ENCODE measurements at regions not wholly inside any gene's neighbourhood (a gene's known extent, or its start where the extent isn't known, plus 50 kb on each side); places are given as distances from the start of the nearest gene placed in this dataset.

DNA sequence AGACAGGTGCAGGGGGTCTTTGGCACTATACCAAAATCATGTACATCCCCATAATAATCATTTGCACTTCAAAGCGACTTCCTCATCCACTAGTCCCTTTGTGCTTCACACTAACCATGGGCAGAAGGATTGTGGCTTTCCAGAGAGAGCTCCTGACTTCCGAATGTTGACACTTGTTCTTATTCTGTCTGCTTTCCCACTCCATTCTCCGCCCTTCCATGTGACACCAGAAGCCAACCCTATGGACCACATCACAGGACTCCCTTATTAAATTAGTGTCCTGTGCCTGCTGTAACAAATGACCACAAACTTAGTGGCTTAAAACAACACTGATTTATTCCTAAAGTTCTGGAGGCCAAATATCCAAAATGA is 91.6 kb downstream of the CMC2 start:
- Histone ChIP-seq H3K27me3 (ENCODE audit: control insufficient read depth, insufficient read depth, low read length) (no peaks in the 10 kb centered on the region), H3K36me3 (ENCODE audit: control insufficient read depth, insufficient read depth, low read length) (no peaks in the 10 kb centered on the region), H3K4me3 (ENCODE audit: low read depth, low read length) (no peak overlapping the region)
- ChIA-PET POLR2A (no interaction called here), CTCF (no interaction called here)
- TF ChIP-seq, protein P1, sequence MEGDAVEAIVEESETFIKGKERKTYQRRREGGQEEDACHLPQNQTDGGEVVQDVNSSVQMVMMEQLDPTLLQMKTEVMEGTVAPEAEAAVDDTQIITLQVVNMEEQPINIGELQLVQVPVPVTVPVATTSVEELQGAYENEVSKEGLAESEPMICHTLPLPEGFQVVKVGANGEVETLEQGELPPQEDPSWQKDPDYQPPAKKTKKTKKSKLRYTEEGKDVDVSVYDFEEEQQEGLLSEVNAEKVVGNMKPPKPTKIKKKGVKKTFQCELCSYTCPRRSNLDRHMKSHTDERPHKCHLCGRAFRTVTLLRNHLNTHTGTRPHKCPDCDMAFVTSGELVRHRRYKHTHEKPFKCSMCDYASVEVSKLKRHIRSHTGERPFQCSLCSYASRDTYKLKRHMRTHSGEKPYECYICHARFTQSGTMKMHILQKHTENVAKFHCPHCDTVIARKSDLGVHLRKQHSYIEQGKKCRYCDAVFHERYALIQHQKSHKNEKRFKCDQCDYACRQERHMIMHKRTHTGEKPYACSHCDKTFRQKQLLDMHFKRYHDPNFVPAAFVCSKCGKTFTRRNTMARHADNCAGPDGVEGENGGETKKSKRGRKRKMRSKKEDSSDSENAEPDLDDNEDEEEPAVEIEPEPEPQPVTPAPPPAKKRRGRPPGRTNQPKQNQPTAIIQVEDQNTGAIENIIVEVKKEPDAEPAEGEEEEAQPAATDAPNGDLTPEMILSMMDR (IDR thresholded peaks at IDR 0.05; ENCODE audit: insufficient read depth, low read depth, low read length), result no peak
- no peak for DNase-seq (ENCODE audit: low read depth)

DNA sequence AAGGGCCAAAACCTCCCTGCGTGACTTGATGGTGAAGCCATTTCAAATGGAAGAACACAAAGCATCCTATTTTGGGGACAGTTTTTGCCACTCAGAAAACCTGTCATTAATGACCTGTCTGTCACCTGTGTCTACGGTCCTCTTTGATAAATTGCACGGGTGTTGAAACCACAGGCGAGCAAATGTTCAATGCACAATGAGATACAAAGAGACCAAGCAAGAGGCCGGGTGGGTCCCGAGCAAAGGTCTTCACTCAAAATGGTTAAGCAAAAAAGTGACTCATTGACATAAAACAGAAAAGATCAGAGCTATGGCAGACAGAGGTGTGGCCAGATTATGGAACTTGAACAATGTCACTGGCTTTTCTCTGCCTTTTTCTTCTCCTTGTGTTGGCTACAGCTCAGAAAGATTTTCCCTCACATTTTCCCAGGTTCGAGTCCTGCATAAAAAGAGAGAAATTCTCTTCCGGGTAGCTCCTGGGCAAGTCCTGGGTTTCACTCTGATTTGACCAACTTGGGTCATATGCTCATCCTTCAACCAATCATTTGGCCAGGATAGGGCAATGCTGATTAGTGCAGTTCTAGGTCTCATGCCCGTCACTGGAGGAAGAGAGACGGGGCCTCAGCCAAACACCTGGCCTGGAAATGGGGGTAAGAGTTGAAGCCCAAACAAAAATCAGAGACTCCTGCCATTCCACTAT is 92.2 kb downstream of the CMC2 start:
- Histone ChIP-seq H3K36me3 (ENCODE audit: control insufficient read depth, insufficient read depth, low read length) (no peaks in the 10 kb centered on the region), H3K4me3 (ENCODE audit: low read depth, low read length) (no peak overlapping the region), H3K27me3 (ENCODE audit: control insufficient read depth, insufficient read depth, low read length) (no peaks in the 10 kb centered on the region)
- CTCF ChIA-PET, result no interaction called here
- no peak for DNase-seq (ENCODE audit: low read depth)
- TF ChIP-seq, protein P1 (IDR thresholded peaks at IDR 0.05; ENCODE audit: insufficient read depth, low read depth, low read length), result no peak
- POLR2A ChIA-PET, result no interaction called here

DNA sequence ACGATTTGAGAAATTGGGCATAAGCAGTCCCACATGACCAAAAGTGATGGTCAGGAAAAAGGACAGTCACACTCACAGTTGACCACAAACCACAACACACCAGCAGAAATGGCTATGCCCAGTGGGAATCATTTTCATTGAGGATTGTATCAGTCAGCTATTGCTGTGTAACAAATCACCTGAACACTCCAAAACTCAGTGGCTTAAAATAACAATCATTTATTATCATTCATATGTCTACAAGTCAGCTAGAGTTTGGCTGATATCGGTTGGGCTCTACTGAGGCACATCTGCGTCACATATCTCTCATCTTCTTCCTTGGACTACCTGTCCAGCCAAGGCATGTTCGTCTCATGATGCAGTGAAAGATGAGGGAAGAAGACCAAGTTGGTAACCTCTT is 93.3 kb downstream of the CMC2 start:
- POLR2A ChIA-PET, result no interaction called here
- TF ChIP-seq, protein P1 (IDR thresholded peaks at IDR 0.05; ENCODE audit: insufficient read depth, low read depth, low read length), result no peak
- CTCF ChIA-PET, result interaction anchor here (0.9 kb wide), 1 partner anchor 11 kb away, joined by 5 read pairs; no protein-coding TSS in a partner anchor
- DNase-seq (ENCODE audit: low read depth), result no peak
- H3K27me3 ChIP-seq (ENCODE audit: control insufficient read depth, insufficient read depth, low read length), result no peaks in the 10 kb centered on the region
- no peaks in the 10 kb centered on the region for H3K36me3 ChIP-seq (ENCODE audit: control insufficient read depth, insufficient read depth, low read length)
- H3K4me3 ChIP-seq (ENCODE audit: low read depth, low read length), result no peak overlapping the region

DNA sequence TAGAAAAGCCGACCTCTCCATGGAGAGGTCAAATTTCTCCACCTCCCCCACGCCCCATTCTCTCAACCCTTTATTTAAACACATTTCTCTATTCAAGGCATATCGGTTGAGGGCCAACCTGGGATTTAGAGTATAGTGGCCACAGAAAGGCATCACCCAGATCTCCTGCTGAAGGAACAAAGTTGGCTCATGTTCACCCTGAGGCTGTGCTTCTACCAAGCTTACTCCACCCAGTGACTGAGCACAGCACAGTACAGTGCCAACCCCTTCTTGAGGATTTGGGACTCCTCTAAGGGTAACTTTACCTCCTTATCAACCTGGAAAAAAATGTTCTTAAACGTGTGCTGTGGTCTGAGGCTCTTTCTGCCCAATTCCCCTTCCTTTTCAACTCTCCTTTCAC is 94.0 kb downstream of the CMC2 start:
- TF ChIP-seq, protein P1 (IDR thresholded peaks at IDR 0.05; ENCODE audit: insufficient read depth, low read depth, low read length), result no peak
- ChIA-PET POLR2A (no interaction called here), CTCF (no interaction called here)
- no peaks in the 10 kb centered on the region for H3K36me3 ChIP-seq (ENCODE audit: control insufficient read depth, insufficient read depth, low read length)
- no peak for DNase-seq (ENCODE audit: low read depth)
- no peaks in the 10 kb centered on the region; the same call in 1 of the 2 replicates for H3K27me3 ChIP-seq (ENCODE audit: control insufficient read depth, insufficient read depth, low read length)
- no peak overlapping the region for H3K4me3 ChIP-seq (ENCODE audit: low read depth, low read length)

DNA sequence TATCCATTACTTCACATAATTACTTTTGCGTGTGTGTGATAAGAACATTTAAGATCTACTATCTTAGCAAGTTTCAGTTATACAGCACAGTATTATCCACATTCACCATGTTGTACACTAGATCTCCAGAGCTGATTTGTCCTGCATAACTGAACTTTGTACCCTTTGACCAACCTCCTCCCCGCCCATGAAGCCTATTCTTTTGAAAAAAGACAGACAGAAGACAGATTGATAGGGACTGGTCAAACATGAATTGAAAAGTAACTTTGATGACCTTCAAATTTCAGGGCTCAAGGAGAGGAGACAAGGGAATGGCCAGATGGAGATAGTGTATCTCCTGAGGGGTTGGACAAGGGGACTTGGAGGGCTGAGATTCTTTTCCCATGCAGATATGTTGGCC is 96.3 kb downstream of the CMC2 start:
- Histone ChIP-seq H3K27me3 (ENCODE audit: control insufficient read depth, insufficient read depth, low read length) (no peaks in the 10 kb centered on the region; the same call in 1 of the 2 replicates), H3K36me3 (ENCODE audit: control insufficient read depth, insufficient read depth, low read length) (no peaks in the 10 kb centered on the region), H3K4me3 (ENCODE audit: low read depth, low read length) (no peak overlapping the region)
- TF ChIP-seq, protein P1 (IDR thresholded peaks at IDR 0.05; ENCODE audit: insufficient read depth, low read depth, low read length), result no peak
- no peak for DNase-seq (ENCODE audit: low read depth)
- ChIA-PET CTCF (interaction anchor here (0.6 kb wide), 1 partner anchor 116 kb away, joined by 5 read pairs; no protein-coding TSS in a partner anchor), POLR2A (no interaction called here)

All from BJ (cell line).